Parathyroid adenoma (tissue), 2 donors: ENCODE measurements at regions not wholly inside any gene's neighbourhood (a gene's known extent, or its start where the extent isn't known, plus 50 kb on each side); places are given as distances from the start of the nearest gene placed in this dataset.

Experiments
- H2AFZ ChIP-seq: fragments of 300-600 bp; sonication (generic); one replicate; pipeline ENCODE4 v1.7.0; 2017; ENCODE audit warnings: antibody characterized with exemption, mild to moderate bottlenecking
- H3K27ac ChIP-seq: fragments of 300-600 bp; sonication (generic); one replicate; pipeline ENCODE4 v1.7.0; 2017
- H3K27me3 ChIP-seq: fragments of 300-600 bp; sonication (generic); one replicate; pipeline ENCODE4 v1.7.0; 2017; ENCODE audit warnings: low read length; ENCODE audit not compliant: control insufficient read depth, insufficient read depth
- H3K36me3 ChIP-seq: fragments of 300-600 bp; sonication (generic); one replicate; pipeline ENCODE4 v1.7.0; 2017; ENCODE audit warnings: low read length; ENCODE audit not compliant: control insufficient read depth, insufficient read depth
- H3K4me1 ChIP-seq: fragments of 300-600 bp; sonication (generic); one replicate; pipeline ENCODE4 v1.7.0; 2017; ENCODE audit warnings: control low read depth
- H3K4me2 ChIP-seq: fragments of 300-600 bp; sonication (generic); one replicate; pipeline ENCODE4 v1.7.0; 2017; ENCODE audit warnings: low read length
- H3K4me3 ChIP-seq: fragments of 300-600 bp; sonication (generic); one replicate; pipeline ENCODE4 v1.7.0; 2017; ENCODE audit warnings: low read depth, low read length
- H3K79me2 ChIP-seq: fragments of 300-600 bp; sonication (generic); one replicate; pipeline ENCODE4 v1.7.0; 2017; ENCODE audit warnings: control low read depth
- H3K9ac ChIP-seq: fragments of 300-600 bp; sonication (generic); one replicate; pipeline ENCODE4 v1.7.0; 2017; ENCODE audit warnings: mild to moderate bottlenecking
- H3K9me3 ChIP-seq: fragments of 300-600 bp; sonication (generic); one replicate; pipeline ENCODE4 v1.7.0; 2017; ENCODE audit warnings: low read length; ENCODE audit not compliant: control insufficient read depth
- CTCF ChIP-seq: fragments of 300-600 bp; sonication (generic); IDR thresholded peaks from one replicate; pipeline ENCODE4 v1.7.0; 2017; ENCODE audit warnings: antibody characterized with exemption, mild to moderate bottlenecking
- donor health status: primary hyperparathyroidism.

GRCh38 chr5:115713408-115713807 lies 87.6 kb upstream of the TMED7 start:
- H3K4me2 ChIP-seq = no peak overlapping the region
- no peak overlapping the region for H3K27ac ChIP-seq
- H3K4me3 ChIP-seq = no peak overlapping the region
- no peaks in the 10 kb centered on the region for H3K27me3 ChIP-seq
- no peak overlapping the region for H2AFZ ChIP-seq
- H3K4me1 ChIP-seq = no peaks in the 10 kb centered on the region
- no peaks in the 10 kb centered on the region for H3K9me3 ChIP-seq
- no peak for TF ChIP-seq CTCF
- H3K79me2 ChIP-seq = no peaks in the 10 kb centered on the region
- H3K9ac ChIP-seq = no peak overlapping the region
- no peaks in the 10 kb centered on the region for H3K36me3 ChIP-seq

- no peak overlapping the region for H3K9ac ChIP-seq
- no peaks in the 10 kb centered on the region for H3K27me3 ChIP-seq
- H3K4me3 ChIP-seq = no peak overlapping the region
- no peak overlapping the region for H2AFZ ChIP-seq
- H3K9me3 ChIP-seq = no peaks in the 10 kb centered on the region
- no peaks in the 10 kb centered on the region for H3K79me2 ChIP-seq
- TF ChIP-seq CTCF = no peak
- no peak overlapping the region for H3K27ac ChIP-seq
- H3K36me3 ChIP-seq = no peaks in the 10 kb centered on the region
- no peaks in the 10 kb centered on the region for H3K4me1 ChIP-seq
- H3K4me2 ChIP-seq = no peak overlapping the region
Observed at GRCh38 chr5:115709585-115709984, 83.7 kb upstream of the TMED7 start.

- Histone ChIP-seq H3K27me3 (no peaks in the 10 kb centered on the region), H3K4me2 (no peak overlapping the region), H3K4me1 (no peaks in the 10 kb centered on the region), H3K79me2 (no peaks in the 10 kb centered on the region), H3K27ac (no peak overlapping the region), H3K36me3 (no peaks in the 10 kb centered on the region), H3K4me3 (no peak overlapping the region), H2AFZ (no peak overlapping the region), H3K9ac (no peak overlapping the region), H3K9me3 (no peaks in the 10 kb centered on the region)
- no peak for TF ChIP-seq CTCF
Observed at GRCh38 chr5:115708819-115709477, 83.1 kb upstream of the TMED7 start.

GRCh38 chr5:115703514-115703913 lies 77.7 kb upstream of the TMED7 start:
- Histone ChIP-seq H3K4me2 (no peak overlapping the region), H3K9me3 (no peaks in the 10 kb centered on the region), H3K4me1 (no peaks in the 10 kb centered on the region), H2AFZ (no peak overlapping the region), H3K27ac (no peak overlapping the region), H3K27me3 (no peaks in the 10 kb centered on the region), H3K79me2 (no peaks in the 10 kb centered on the region), H3K4me3 (no peak overlapping the region), H3K9ac (no peak overlapping the region), H3K36me3 (no peaks in the 10 kb centered on the region)
- no peak for TF ChIP-seq CTCF

- Histone ChIP-seq H3K79me2 (no peaks in the 10 kb centered on the region), H3K27me3 (no peaks in the 10 kb centered on the region), H3K36me3 (no peaks in the 10 kb centered on the region)
Observed at GRCh38 chr5:115702025-115702424, 76.2 kb upstream of the TMED7 start.

More at GRCh38 chr5:115702025-115702424, 76.2 kb upstream of the TMED7 start:
- Histone ChIP-seq H3K4me3 (no peak overlapping the region), H3K27ac (no peak overlapping the region), H3K9ac (no peak overlapping the region), H2AFZ (no peak overlapping the region), H3K4me1 (no peaks in the 10 kb centered on the region), H3K9me3 (no peaks in the 10 kb centered on the region), H3K4me2 (no peak overlapping the region)
- TF ChIP-seq CTCF = no peak
